ENCODE measurements at regions not wholly inside any gene's neighbourhood (a gene's known extent, or its start where the extent isn't known, plus 50 kb on each side); places are given as distances from the start of the nearest gene placed in this dataset.

DNA sequence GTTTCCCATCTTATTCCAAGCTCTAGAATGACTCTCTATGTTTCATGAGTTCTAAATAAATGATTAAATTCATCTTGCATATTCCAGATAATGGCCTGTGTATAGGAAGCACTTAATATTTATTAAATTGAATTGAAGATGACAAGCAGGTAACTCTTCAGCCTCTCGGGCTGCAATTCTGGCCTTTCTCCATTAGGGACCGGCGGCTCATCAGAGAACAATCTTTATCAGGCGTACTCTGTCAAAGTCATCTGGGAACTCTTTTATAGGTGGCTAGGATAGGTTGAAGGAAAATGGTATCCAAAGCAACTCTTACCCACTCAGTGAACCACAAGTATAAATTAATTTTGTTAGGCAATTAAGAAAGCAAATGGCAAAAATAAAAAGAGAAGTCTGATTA, 308.5 kb downstream of the NOL4 start:
- TF ChIP-seq, protein P1, sequence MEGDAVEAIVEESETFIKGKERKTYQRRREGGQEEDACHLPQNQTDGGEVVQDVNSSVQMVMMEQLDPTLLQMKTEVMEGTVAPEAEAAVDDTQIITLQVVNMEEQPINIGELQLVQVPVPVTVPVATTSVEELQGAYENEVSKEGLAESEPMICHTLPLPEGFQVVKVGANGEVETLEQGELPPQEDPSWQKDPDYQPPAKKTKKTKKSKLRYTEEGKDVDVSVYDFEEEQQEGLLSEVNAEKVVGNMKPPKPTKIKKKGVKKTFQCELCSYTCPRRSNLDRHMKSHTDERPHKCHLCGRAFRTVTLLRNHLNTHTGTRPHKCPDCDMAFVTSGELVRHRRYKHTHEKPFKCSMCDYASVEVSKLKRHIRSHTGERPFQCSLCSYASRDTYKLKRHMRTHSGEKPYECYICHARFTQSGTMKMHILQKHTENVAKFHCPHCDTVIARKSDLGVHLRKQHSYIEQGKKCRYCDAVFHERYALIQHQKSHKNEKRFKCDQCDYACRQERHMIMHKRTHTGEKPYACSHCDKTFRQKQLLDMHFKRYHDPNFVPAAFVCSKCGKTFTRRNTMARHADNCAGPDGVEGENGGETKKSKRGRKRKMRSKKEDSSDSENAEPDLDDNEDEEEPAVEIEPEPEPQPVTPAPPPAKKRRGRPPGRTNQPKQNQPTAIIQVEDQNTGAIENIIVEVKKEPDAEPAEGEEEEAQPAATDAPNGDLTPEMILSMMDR (IDR thresholded peaks at IDR 0.05): no peak
- no peak for TF ChIP-seq POLR2A (IDR thresholded peaks at IDR 0.05)
